COLO668 (cell line): ENCODE measurements at regions not wholly inside any gene's neighbourhood (a gene's known extent, or its start where the extent isn't known, plus 50 kb on each side); places are given as distances from the start of the nearest gene placed in this dataset.

Experiments used
- DNase-seq: peaks from one replicate; lab custom pipeline; 2025; ENCODE audit not compliant: unreplicated experiment; lab: John Stamatoyannopoulos, UW

- peak; percentile 80 for DNase-seq
Measured at GRCh38 chr18:49663899-49664890, 102.3 kb downstream of the LIPG start.

GRCh38 chr18:49662506-49662905 is 100.6 kb downstream of the LIPG start:
- DNase-seq = no peak

- no peak for DNase-seq
Measured at GRCh38 chr18:49658823-49659404, 97.1 kb downstream of the LIPG start.

GRCh38 chr18:49656073-49656692 is 94.3 kb downstream of the LIPG start:
- DNase-seq = no peak

- no peak for DNase-seq
Measured at GRCh38 chr18:49655266-49656072, 93.6 kb downstream of the LIPG start.

GRCh38 chr18:49654347-49654746 is 92.5 kb downstream of the LIPG start:
- no peak for DNase-seq

GRCh38 chr18:49652881-49653724 is 91.2 kb downstream of the LIPG start:
- no peak for DNase-seq

GRCh38 chr18:49651033-49651432 is 89.2 kb downstream of the LIPG start:
- no peak for DNase-seq

GRCh38 chr18:49650426-49650891 is 88.6 kb downstream of the LIPG start:
- DNase-seq = no peak

- no peak for DNase-seq
Measured at GRCh38 chr18:49648811-49649210, 87.0 kb downstream of the LIPG start.
